PC-3 (cell line): ENCODE measurements at regions not wholly inside any gene's neighbourhood (a gene's known extent, or its start where the extent isn't known, plus 50 kb on each side); places are given as distances from the start of the nearest gene placed in this dataset.

ENCODE experiments used
- ATAC-seq: fragments of 200-7000 bp; cut with Tn5 transposase; 2 replicates; pipeline ENCODE4 v1.9.1; 2020; ENCODE audit warnings: mild to moderate bottlenecking, moderate library complexity
- BruUV-seq: library from RNA; stranded (reverse); fragments of 400-500 nt; replicated peaks from 2 replicates; lab custom pipeline; 2021; lab: Mats Ljungman, UMichigan
- CTCF ChIA-PET: fragments of 300-600 bp; sonication (Branson Sonifier 250); formaldehyde crosslinking; loops from one replicate; lab custom pipeline; 2022; ENCODE audit warnings: antibody characterized with exemption; lab: Charles Lee
- POLR2A ChIA-PET: fragments of 300-600 bp; sonication (Branson Sonifier 250); formaldehyde crosslinking; loops from one replicate; lab custom pipeline; 2022; ENCODE audit warnings: antibody characterized with exemption; ENCODE audit not compliant: unreplicated experiment; lab: Charles Lee
- DNase-seq: peaks from one replicate; pipeline ENCODE4 v3.0.0-alpha.2; 2015
- H2AFZ ChIP-seq: fragments of 300-600 bp; sonication (generic); 2 replicates; pipeline ENCODE4 v1.6.0; 2016; ENCODE audit warnings: antibody characterized with exemption, low read length
- H3F3A ChIP-seq: fragments of 300-600 bp; sonication (generic); one replicate; pipeline ENCODE4 v1.6.0; 2017; ENCODE audit warnings: antibody characterized with exemption, low read length, control low read depth, mild to moderate bottlenecking; ENCODE audit not compliant: unreplicated experiment
- H3K27ac ChIP-seq: fragments of 300-600 bp; sonication (generic); 2 replicates; pipeline ENCODE4 v1.5.1; 2016; ENCODE audit warnings: mild to moderate bottlenecking, low read length
- H3K27me3 ChIP-seq: fragments of 300-600 bp; sonication (generic); 2 replicates; pipeline ENCODE4 v1.6.1; 2016; ENCODE audit warnings: low read length, mixed read lengths
- H3K36me3 ChIP-seq: fragments of 300-600 bp; sonication (generic); 2 replicates; pipeline ENCODE4 v1.6.1; 2016; ENCODE audit warnings: low read depth, mixed run types, low read length, mixed read lengths
- H3K4me1 ChIP-seq: fragments of 300-600 bp; sonication (generic); 2 replicates; pipeline ENCODE4 v1.5.1; 2016; ENCODE audit warnings: low read length; ENCODE audit not compliant: insufficient read depth
- H3K4me2 ChIP-seq: fragments of 300-600 bp; sonication (generic); 2 replicates; pipeline ENCODE4 v1.6.0; 2016; ENCODE audit warnings: low read length
- H3K4me3 ChIP-seq: fragments of 300-600 bp; sonication (generic); 2 replicates; pipeline ENCODE4 v1.5.1; 2016; ENCODE audit warnings: mild to moderate bottlenecking, low read length, mixed read lengths
- H3K79me2 ChIP-seq: fragments of 300-600 bp; sonication (generic); 2 replicates; pipeline ENCODE4 v1.6.1; 2017; ENCODE audit warnings: low read length, mixed read lengths
- H3K9ac ChIP-seq: fragments of 300-600 bp; sonication (generic); 2 replicates; pipeline ENCODE4 v1.6.0; 2016; ENCODE audit warnings: mild to moderate bottlenecking, low read length
- H3K9me2 ChIP-seq: fragments of 300-600 bp; sonication (generic); replicated peaks from 2 replicates; pipeline ENCODE4 v1.6.1; 2016; ENCODE audit warnings: mixed run types, low read length, mixed read lengths
- H3K9me3 ChIP-seq: fragments of 300-600 bp; sonication (generic); 2 replicates; pipeline ENCODE4 v1.6.1; 2016; ENCODE audit warnings: low read length, mixed read lengths
- H4K20me1 ChIP-seq: fragments of 300-600 bp; sonication (generic); 2 replicates; pipeline ENCODE4 v1.6.1; 2016; ENCODE audit warnings: low read length, mixed read lengths
- EZH2 ChIP-seq: fragments of 300-600 bp; sonication (generic); IDR thresholded peaks from one replicate; pipeline ENCODE4 v1.6.1; 2017; ENCODE audit warnings: antibody characterized with exemption, mild to moderate bottlenecking, low read length; ENCODE audit not compliant: unreplicated experiment
- EZH2phosphoT487 ChIP-seq: fragments of 300-600 bp; sonication (generic); IDR thresholded peaks from 2 replicates; pipeline ENCODE4 v1.6.1; 2018; ENCODE audit warnings: mild to moderate bottlenecking, antibody characterized with exemption, low read length, borderline replicate concordance
- intact Hi-C: fragments of 100-400 bp; cut with micrococcal nuclease; formaldehyde crosslinking; loops from 2 replicates; pipeline ENCODE4 v1.9.0; 2023
- TF ChIP-seq, protein P1 (sequence below): fragments of 300-600 bp; sonication (generic); conservative IDR thresholded peaks from 2 replicates; pipeline ENCODE4 v1.5.1; 2017; ENCODE audit warnings: antibody characterized with exemption, low read depth, mild to moderate bottlenecking, low read length

DNA sequence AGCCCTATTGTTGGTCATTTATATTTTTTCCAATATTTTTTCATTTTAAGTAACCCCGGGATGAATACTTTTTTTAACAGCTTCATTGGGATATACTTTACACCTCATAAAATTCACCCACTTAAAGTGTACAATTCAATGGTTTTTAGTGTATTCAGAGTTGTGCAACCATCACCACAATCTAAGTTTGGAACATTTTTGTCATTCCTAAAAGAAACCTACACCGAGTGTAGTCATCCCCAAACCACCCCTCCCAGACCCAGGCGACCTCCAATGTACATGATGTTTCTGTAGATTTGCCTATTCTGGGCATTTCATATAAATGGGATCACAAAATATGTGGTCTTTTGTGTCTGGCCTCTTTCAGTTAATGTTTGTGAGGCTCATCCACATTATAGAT is 118.3 kb upstream of the FRMD4B start:
- ATAC-seq (no peak), DNase-seq (peak; percentile 6)
- Histone ChIP-seq H3K4me1 (no peaks in the 10 kb centered on the region), H3K9me2 (no peaks in the 10 kb centered on the region), H3F3A (no peaks in the 10 kb centered on the region), H3K4me2 (no peak overlapping the region), H3K27ac (no peak overlapping the region), H3K79me2 (no peaks in the 10 kb centered on the region), H2AFZ (no peak overlapping the region), H3K36me3 (no peaks in the 10 kb centered on the region), H3K27me3 (no peaks in the 10 kb centered on the region), H3K9ac (no peak overlapping the region), H4K20me1 (no peaks in the 10 kb centered on the region), H3K9me3 (no peaks in the 10 kb centered on the region), H3K4me3 (no peak overlapping the region)
- POLR2A ChIA-PET = no interaction called here
- TF ChIP-seq EZH2 (no peak), EZH2phosphoT487 (no peak)
- TF ChIP-seq, protein P1, sequence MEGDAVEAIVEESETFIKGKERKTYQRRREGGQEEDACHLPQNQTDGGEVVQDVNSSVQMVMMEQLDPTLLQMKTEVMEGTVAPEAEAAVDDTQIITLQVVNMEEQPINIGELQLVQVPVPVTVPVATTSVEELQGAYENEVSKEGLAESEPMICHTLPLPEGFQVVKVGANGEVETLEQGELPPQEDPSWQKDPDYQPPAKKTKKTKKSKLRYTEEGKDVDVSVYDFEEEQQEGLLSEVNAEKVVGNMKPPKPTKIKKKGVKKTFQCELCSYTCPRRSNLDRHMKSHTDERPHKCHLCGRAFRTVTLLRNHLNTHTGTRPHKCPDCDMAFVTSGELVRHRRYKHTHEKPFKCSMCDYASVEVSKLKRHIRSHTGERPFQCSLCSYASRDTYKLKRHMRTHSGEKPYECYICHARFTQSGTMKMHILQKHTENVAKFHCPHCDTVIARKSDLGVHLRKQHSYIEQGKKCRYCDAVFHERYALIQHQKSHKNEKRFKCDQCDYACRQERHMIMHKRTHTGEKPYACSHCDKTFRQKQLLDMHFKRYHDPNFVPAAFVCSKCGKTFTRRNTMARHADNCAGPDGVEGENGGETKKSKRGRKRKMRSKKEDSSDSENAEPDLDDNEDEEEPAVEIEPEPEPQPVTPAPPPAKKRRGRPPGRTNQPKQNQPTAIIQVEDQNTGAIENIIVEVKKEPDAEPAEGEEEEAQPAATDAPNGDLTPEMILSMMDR = no peak
- intact Hi-C loops = no loop called here
- BruUV-seq = no TSS peak
- CTCF ChIA-PET = no interaction called here

DNA sequence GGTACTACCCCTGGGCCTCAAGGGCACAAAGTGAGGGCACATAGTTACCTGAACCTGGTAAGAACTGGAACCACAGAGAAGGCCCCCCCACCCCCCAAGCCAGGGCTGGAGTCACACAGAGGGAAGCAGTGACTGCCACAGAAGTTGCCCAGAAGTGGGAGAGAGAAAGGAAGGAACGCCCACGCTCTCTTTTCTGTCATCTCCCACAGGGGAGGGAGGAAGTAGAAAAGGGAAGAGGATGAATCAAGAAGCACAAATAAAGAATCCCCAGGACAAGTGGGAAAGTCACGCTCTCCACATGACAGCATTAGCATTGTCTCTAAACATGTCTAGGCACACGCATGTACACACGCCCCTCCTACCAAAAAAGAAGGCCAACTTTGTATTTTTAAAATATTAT is 114.7 kb upstream of the FRMD4B start:
- ATAC-seq (no peak), DNase-seq (no peak)
- no peaks in the 10 kb centered on the region for H3F3A ChIP-seq
- H3K4me3 ChIP-seq = no peak overlapping the region
- H4K20me1 ChIP-seq = no peaks in the 10 kb centered on the region
- H3K9me2 ChIP-seq = no peaks in the 10 kb centered on the region
- H2AFZ ChIP-seq = no peak overlapping the region
- H3K4me2 ChIP-seq = no peak overlapping the region
- intact Hi-C loops = no loop called here
- POLR2A ChIA-PET = no interaction called here
- CTCF ChIA-PET = no interaction called here
- no peaks in the 10 kb centered on the region for H3K4me1 ChIP-seq
- no TSS peak for BruUV-seq
- H3K27ac ChIP-seq = no peak overlapping the region
- H3K27me3 ChIP-seq = no peaks in the 10 kb centered on the region
- no peak overlapping the region for H3K9ac ChIP-seq
- H3K36me3 ChIP-seq = no peaks in the 10 kb centered on the region
- no peaks in the 10 kb centered on the region for H3K9me3 ChIP-seq
- no peaks in the 10 kb centered on the region for H3K79me2 ChIP-seq
- TF ChIP-seq EZH2 (no peak), EZH2phosphoT487 (no peak)
- TF ChIP-seq, protein P1 = no peak

DNA sequence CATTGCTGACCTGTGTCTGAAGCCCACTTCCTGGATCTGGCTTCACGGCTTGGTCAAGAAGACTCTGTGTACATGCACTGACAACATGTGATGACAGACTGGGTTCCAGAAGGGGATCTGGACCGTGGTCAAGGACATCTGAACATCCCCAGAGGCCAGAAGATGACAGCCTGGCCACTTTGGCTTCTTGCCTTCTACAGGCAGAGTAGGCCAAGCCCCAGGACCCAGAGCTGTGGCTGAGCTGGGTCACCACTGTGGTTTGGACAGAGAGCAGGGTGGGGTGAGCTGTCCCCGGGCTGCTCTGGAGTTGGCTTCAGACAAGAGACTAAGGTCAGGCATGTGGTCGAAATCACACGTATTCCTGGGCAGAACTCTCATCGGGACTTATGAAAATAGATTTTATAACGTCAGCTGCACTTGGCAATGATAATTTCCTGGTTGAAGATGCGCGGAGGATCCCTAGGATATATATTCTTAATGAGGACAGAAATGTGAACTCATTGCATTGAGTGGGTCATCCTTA is 114.1 kb upstream of the FRMD4B start:
- no peaks in the 10 kb centered on the region for H3K27me3 ChIP-seq
- H3K79me2 ChIP-seq = no peaks in the 10 kb centered on the region
- CTCF ChIA-PET = no interaction called here
- no peak overlapping the region for H3K4me3 ChIP-seq
- POLR2A ChIA-PET = no interaction called here
- no peak overlapping the region for H3K4me2 ChIP-seq
- no peaks in the 10 kb centered on the region for H3F3A ChIP-seq
- H3K36me3 ChIP-seq = no peaks in the 10 kb centered on the region
- intact Hi-C loops = no loop called here
- no peaks in the 10 kb centered on the region for H3K4me1 ChIP-seq
- no peak overlapping the region for H2AFZ ChIP-seq
- no peak overlapping the region for H3K27ac ChIP-seq
- H4K20me1 ChIP-seq = no peaks in the 10 kb centered on the region
- DNase-seq (no peak), ATAC-seq (no peak)
- no TSS peak for BruUV-seq
- TF ChIP-seq EZH2 (no peak), EZH2phosphoT487 (no peak)
- TF ChIP-seq, protein P1 = no peak
- H3K9ac ChIP-seq = no peak overlapping the region
- no peaks in the 10 kb centered on the region for H3K9me2 ChIP-seq
- H3K9me3 ChIP-seq = no peaks in the 10 kb centered on the region
